Activated CD4-positive, alpha-beta T cell treated with anti-CD3 and anti-CD28 coated beads, Interleukin-2, amount 50 U/mL, for 16 hours (primary cell): ENCODE measurements at regions not wholly inside any gene's neighbourhood (a gene's known extent, or its start where the extent isn't known, plus 50 kb on each side); places are given as distances from the start of the nearest gene placed in this dataset.
"Not testable (repeated sequence)": the region's sequence is repeated elsewhere in the genome, so short reads cannot be mapped to it uniquely, and the experiment has no call there.

Experiments used
- DNase-seq: peaks from one replicate; pipeline ENCODE4 v3.0.0-alpha.2; 2020

GRCh38 chr4:86413426-86413825 is 53.6 kb upstream of the MAPK10 start:
- DNase-seq: not testable (repeated sequence)

DNA sequence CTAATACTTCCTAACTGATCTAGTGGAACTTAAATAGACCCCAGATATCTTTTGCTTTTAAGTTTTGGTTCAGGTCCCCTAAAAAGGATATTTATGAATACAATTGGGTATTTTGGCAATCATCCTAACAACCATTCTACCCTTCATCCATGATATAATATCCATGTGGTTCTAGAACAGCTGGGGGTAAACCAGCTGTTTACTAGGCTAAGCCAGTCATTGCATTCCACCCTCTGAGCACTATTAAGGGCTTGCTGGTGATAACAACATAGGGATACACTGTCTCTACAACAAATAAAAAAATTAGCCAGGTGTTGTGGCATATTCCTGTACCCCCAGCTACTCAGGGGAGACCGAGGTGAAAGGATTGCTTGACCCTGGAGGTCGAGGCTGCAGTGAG is 54.8 kb upstream of the MAPK10 start:
- no peak for DNase-seq

DNA sequence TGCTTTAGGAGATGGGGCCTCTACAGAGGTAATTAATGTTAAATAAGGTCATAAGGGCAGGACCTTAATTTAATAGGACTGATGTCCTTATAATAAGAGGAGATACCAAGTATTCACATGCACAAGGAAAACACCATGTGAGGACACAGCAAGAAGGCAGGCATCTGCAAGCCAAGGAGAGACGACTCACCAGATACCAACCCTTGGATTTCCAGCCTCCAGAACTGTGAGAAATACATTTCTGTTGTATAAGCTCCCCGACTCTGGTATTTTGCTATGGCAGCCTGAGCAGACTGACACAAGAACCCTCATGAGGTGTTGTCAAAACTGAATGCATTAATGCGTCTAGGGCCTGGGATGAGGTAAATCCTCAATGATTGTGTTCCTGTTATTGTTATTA is 56.2 kb upstream of the MAPK10 start:
- no peak for DNase-seq

GRCh38 chr4:86421461-86421860 is 61.6 kb upstream of the MAPK10 start:
- no peak for DNase-seq

GRCh38 chr4:86431543-86432116 is 71.8 kb upstream of the MAPK10 start:
- no peak for DNase-seq

GRCh38 chr4:86432559-86433134 is 72.8 kb upstream of the MAPK10 start:
- DNase-seq: no peak

DNA sequence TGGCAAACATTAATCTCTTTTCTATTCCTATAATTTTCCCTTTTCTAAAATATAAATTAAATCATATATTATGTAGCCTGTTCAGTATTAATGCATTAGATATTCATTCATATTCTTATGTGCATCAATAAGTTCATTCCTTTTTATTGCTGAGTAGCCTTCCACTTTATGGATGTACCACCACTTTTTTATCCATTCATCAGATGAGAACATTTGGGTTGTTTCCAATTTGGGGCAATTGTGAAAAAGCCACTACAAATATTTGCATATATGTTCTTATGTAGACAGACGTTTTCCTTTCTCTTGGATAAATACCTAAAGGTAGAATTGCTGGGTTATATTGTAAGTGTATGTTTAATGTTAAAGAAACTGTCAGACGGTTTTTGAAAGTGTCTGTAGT is 79.4 kb upstream of the MAPK10 start:
- DNase-seq: no peak

GRCh38 chr4:86441175-86441936 is 81.5 kb upstream of the MAPK10 start:
- no peak for DNase-seq

DNA sequence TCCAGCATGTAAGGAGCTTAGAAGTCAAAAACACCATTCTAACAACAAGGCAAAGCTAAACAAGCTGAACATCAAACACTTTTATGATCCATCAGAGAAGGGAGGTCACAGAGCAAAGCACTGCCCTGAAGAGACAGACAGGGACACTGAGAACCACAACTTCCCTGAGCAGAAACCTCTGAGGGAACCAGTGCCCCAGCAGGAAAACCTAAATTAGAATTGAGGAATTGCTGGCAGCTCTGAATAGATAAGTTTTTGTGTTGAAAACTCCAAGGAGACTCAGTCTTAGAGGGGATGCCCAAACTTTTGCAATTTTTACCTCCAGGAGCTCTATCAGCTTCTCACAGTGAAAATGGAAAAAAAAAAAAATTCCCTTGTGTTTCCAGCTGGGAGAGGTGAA is 83.0 kb upstream of the MAPK10 start:
- DNase-seq: no peak

DNA sequence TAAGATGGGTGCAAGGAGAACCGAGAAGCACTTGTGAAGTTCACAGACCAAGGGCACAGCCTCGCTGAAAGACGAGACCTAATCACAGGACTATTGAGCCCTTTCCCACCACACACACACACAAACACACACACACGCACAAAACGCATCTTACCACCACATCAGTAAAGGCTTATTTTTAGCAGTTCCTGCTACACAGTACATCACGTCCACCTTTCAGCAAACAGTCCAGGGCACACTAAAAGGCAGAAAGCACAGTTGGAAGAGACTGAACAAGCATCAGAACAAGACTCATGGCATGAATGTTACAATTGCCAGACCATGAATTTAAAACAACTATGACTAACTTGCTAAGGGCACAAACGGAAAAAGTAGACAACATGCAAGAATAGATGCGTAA is 83.6 kb upstream of the MAPK10 start:
- DNase-seq: no peak

DNA sequence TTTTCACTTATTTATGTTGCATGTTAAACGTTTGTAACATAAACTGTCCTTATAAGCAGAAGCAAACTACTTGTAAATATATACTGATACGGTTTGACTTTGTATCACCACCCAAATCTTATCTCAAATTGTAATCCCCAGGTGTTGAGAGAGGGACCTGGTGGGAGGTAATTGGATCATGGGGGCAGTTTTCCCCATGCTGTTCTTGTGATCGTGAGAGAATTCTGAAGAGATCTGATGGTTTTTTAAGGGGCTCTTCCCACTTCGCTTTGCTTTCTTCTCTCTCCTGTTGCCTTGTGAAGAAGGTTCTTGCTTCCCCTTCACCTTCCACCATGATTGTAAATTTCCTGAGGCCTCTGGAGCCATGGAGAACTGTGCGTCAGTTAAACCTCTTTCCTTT is 87.1 kb upstream of the MAPK10 start:
- no peak for DNase-seq

DNA sequence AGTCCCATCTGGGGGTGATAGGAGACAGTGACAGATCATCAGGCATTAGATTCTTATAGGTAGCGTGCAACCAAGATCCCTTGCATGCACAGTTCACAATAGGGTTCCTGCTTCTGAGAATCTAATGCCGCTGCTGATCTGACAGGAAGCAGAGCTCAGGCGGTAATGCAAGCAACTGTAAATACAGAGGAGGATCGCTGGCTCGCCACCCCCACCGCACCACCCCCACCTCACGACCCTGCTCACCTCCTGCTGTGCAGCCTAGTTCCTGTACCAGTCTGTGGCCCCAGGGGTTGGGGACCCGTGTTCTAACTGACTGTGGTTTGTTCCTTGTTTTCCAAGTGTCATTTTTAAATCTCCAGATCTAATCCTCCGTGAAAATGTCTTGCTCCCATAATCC is 89.0 kb upstream of the MAPK10 start:
- DNase-seq: no peak

- DNase-seq: no peak
These were observed 90.1 kb upstream of the MAPK10 start for GRCh38 chr4:86449746-86450588.

- DNase-seq: no peak
These were observed 91.0 kb upstream of the MAPK10 start for GRCh38 chr4:86450861-86451260.

GRCh38 chr4:86451560-86452330 is 91.9 kb upstream of the MAPK10 start:
- DNase-seq: no peak

GRCh38 chr4:86452422-86452891 is 92.6 kb upstream of the MAPK10 start:
- DNase-seq: no peak

DNA sequence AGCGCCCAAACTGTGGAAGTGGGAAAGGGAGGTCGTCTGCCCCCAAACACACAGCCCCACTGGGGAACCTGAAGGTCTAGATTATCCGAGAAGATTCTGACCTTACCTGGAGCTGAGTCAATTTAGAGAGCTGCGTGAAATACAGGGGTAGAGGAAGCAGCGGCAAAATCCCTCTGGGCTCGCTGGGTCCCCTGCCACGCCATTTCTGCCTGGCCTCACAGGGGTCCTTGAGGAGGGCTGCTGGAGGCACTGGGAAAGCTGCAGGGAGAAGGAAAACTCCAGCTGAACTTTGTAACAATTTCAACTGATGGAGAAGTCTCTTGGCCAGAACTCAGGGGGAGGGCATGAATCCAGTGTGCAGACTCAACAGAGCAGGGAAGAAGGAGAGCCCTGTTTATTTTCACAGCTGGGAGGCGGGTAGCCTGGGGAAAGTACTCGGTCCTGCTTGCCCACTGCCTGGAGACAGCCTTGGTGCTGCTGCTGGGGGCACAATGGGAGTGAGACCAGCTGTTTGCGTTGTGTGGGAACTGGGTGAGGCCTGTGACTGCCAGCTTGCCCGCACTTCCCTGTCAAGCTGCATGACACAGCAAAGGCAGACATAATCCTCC is 93.2 kb upstream of the MAPK10 start:
- no peak for DNase-seq

- not testable (repeated sequence) for DNase-seq
These were observed 93.8 kb upstream of the MAPK10 start for GRCh38 chr4:86453611-86454072.

DNA sequence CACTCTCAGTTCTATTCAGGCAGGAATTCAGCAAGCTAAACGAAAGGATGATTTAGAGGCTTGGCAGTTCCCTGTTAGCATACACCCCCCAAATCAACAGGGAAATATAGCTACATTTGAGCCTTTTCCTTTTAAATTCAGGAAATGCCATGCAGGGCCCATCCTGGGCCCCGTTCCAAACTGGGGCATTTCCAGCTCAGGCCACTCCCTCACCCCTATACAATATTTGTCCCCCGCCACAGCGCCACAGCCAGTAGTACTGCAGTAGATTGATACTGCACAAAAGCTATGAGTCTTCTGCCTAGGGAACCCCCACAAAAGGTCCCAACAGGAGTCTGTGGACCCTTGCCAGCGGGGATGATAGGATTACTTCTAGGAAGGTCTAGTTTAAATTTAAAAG is 102.0 kb upstream of the MAPK10 start:
- no peak for DNase-seq

GRCh38 chr4:86472377-86473019 is 112.6 kb upstream of the MAPK10 start:
- DNase-seq: no peak

DNA sequence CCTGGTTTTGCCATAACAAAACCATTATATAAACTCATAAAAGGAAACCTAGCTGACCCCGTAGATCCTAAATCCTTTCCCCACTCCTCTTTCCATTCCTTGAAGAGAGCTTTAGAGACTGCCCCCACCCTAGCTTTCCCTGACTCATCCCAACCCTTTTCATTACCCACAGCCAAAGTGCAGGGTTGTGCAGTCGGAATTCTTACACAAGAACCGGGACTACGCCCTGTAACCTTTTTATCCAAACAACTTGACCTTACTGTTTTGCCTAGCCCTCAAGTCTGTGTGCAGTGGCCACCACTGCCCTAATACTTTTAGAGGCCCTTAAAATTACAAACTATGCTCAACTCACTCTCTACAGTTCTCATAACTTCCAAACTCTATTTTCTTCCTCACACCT is 116.0 kb upstream of the PTPN13 start:
- DNase-seq: not testable (repeated sequence)

GRCh38 chr4:86481440-86481839 is 112.7 kb upstream of the PTPN13 start:
- no peak for DNase-seq
